Fibroblast of upper back skin (primary cell): ENCODE measurements at regions not wholly inside any gene's neighbourhood (a gene's known extent, or its start where the extent isn't known, plus 50 kb on each side); places are given as distances from the start of the nearest gene placed in this dataset.
"Not testable (repeated sequence)": the region's sequence is repeated elsewhere in the genome, so short reads cannot be mapped to it uniquely, and the experiment has no call there.

Experiments used
- DNase-seq: peaks from one replicate; pipeline ENCODE4 v3.0.0-alpha.2; 2013

DNA sequence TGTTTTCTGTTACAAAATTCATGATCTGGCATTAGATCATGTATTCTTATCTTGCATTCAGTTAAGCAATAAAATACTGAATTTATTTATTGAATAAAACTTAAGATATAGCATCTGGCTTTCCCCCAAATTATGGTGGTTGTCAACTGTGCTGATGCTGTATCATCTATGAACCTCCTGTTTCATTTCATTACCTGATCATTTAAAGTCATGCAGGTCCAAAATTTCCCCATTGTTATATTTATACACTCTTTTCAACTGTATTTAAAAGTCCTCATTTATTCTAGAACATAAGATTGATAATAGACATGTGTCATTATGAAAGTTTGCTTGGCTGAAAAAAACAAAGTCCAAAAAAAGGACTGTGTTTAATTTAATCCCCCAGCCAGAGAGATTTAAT, 627.4 kb upstream of the ADGRB3 start:
- no peak for DNase-seq

DNA sequence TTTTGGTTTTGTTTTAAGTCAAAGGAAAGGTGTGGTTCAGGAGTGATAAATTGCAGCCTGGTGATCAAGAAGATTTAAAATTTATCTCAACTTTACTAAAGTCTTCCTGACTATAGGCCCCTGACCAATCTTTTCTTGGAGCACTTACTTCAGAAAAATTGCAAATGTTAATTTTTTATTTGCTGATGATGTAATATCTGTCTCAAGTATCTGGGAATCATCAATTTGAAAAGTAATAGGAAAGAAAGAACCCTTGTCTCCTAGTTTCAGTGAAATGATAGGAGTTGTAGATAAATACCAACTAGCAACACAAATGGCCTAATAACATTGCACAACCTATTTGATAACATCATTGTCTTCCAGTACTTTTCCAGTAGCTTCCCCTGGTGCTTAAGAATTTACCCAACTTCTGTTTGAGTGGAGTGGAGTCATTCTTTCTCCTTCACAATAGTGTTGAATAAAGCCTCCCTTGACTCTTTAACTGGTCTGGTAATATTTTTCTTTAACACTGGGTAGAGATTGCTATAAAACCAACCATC, 648.3 kb upstream of the ADGRB3 start:
- DNase-seq: no peak

DNA sequence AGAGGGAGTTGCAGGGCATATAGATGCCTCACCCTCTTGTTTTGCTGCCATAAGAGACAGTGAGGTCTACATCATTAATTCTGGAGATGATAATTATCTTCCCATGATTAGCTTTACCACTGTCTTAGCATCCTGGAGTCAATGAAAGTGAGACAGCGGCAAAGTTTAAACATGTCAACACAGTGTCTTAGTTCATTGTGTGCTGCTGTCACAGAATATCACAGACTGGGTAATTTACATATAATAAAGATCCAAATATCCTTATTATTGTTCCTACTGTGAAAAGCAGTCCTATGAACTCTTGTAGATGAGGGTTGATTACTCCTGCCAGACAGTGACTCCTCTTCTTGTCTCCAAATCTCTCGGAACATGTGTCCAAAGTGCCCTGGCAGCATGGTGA, 658.6 kb upstream of the ADGRB3 start:
- no peak for DNase-seq

DNA sequence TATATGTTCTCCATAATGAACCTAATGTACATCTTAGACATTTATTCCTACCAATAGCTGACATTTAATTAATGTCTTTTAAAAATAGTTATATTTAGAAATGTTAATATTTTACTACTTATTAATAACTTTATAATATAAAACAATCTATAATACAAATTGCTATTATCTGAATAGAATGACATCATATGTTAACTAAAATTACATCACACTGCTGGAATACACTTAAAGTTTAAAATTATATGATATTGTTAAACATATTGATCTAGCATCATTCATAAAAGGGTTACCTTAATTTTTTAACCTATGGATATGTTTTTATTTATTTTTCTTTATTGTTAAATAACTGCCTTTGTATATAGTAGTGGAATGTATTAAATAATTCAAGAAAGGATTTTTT, 660.2 kb upstream of the ADGRB3 start:
- no peak for DNase-seq

DNA sequence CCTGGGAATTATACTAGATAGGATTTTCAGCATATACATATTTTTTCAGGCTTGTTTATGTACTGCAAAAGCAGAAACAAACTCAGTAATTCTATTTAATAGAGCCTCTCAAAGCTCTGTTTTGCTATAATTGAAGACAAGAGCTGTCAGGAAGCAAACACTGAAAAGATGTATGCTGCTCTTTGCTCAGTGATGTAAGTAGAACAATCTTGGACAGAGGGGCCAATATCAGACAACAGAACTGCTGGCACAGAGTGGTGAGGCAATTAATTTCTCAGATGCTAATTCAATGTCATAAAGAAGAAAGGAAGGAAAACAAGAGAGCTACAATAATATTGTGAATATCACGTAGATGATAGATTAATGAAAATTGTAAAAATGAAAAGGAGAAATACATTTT, 663.3 kb upstream of the ADGRB3 start:
- DNase-seq: no peak

- DNase-seq: no peak
Measured at GRCh38 chr6:67966830-67967229, 668.3 kb upstream of the ADGRB3 start.

GRCh38 chr6:67956352-67956751, 678.7 kb upstream of the ADGRB3 start:
- no peak for DNase-seq

- no peak for DNase-seq
Measured at GRCh38 chr6:67952948-67953347, 682.1 kb upstream of the ADGRB3 start.

GRCh38 chr6:67952121-67952520, 683.0 kb upstream of the ADGRB3 start:
- DNase-seq: peak; percentile 2

- DNase-seq: not testable (repeated sequence)
Measured at GRCh38 chr6:67947762-67948161, 687.3 kb upstream of the ADGRB3 start.

- no peak for DNase-seq
Measured at GRCh38 chr6:67935976-67936477, 699.1 kb upstream of the ADGRB3 start.

DNA sequence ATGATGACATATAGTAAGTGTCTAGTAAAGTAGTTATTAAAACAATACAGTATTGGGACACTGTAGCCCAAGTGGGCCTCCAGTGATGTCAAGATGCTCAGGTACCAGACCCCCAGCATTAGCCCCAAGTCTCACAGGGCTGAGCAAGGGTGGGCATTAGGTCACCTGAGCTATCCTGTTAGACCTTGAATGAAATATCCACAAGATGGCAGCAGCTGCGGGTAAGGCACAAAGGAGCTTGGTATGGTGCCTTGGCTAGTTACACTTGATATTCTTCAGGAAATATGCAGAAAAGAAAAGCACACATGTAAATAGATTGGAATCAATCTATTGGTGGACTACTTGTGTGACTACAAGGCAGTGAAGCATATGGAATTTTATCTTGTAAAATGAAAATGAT, 701.8 kb upstream of the ADGRB3 start:
- DNase-seq: no peak

- not testable (repeated sequence) for DNase-seq
Measured at GRCh38 chr6:67922588-67922987, 712.5 kb upstream of the ADGRB3 start.

DNA sequence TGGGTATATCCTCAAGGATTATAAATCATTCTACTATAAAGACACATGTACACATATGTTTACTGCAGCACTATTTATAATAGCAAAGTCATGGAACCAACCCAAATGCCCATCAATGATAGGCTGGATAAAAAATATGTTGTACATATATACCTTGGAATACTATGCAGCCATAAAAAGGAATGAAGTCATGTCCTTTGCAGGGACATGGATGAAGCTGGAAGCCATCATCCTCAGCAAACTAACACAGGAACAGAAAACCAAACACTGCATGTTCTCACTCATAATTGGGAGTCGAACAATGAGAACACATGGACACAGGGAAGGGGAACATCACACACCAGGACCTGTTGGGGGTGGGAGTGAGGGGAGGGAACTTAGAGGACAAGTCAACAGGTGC, 715.0 kb upstream of the ADGRB3 start:
- DNase-seq: not testable (repeated sequence)

DNA sequence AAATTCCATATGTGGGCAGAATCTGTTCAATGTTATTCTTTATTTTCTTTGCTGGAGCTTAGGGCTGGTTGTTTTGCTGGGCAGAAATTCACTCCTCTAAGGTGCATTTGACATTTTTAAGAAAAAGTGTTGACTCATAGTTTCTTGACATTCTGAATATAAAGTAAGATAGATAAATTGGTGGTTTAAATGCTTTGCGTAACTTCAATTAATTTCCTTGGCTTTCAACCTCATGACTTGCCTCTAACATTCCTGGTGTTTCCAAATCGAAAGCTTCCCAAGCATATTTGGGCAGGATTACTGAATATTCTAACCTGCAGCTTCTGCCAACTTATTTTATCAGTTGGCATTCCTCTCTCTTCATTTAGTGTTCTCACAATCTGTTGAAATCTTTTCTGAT, 718.7 kb upstream of the ADGRB3 start:
- peak; percentile 3 for DNase-seq

GRCh38 chr6:67914419-67914818, 720.7 kb upstream of the ADGRB3 start:
- DNase-seq: no peak

DNA sequence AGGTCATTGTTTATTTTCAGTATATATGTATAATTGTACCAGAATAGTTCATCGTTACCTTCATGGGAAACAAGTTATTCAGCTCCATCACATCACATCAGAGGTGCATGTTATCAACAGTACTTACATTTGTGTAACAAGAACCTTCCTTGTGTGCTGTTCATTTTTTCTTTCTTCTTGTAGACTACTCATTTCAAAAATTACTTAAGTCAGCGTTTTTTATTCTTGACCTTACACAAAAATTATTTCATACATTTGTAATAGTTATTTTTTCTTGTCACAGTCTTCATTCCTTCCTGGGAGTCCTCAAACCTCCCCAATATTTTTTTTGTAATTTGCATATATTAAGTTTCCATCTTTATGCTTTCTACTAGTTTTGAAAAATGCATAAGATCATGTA, 725.7 kb upstream of the ADGRB3 start:
- DNase-seq: no peak

- no peak for DNase-seq
Measured at GRCh38 chr6:67908379-67908778, 726.7 kb upstream of the ADGRB3 start.

- DNase-seq: not testable (repeated sequence)
Measured at GRCh38 chr6:67904735-67905134, 730.3 kb upstream of the ADGRB3 start.

- no peak for DNase-seq
Measured at GRCh38 chr6:67898875-67899274, 736.2 kb upstream of the ADGRB3 start.

- no peak for DNase-seq
Measured at GRCh38 chr6:67897998-67898607, 737.0 kb upstream of the ADGRB3 start.

- no peak for DNase-seq
Measured at GRCh38 chr6:67896476-67896875, 738.6 kb upstream of the ADGRB3 start.

DNA sequence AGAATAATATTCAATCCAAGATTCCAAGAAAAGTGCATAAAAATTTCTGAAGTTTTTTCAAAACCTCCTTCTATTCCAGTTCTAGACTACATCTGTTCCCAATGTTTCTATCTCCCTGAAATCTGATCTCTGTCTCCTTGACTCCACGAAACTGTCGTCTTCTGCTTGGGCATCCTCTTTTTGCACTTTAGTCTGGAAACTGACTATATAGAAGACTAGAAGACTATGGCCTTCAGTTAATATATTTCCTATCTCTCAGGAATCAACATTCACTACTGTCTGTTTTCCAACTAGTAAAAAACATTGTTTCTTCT, 745.4 kb upstream of the ADGRB3 start:
- DNase-seq: peak; percentile 9

- DNase-seq: no peak
Measured at GRCh38 chr6:67888886-67889681, 746.0 kb upstream of the ADGRB3 start.

DNA sequence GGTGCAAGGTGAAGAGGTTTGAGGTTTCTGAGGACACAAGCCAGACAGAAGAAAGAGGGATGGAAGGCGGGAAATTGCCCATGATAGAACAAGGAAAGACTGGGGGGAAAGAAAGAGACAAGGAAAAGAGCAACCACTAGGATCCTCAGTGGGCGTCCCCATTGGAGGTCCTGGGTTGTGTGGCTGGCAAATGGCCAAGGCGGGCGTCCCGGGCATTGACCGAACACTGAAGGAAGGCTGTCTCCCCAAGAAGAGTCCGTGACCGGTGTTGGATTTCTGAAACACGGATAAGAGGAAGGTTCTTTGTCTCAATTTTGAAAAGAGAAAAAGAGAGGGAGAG, 746.6 kb upstream of the ADGRB3 start:
- no peak for DNase-seq
